Prostate gland (tissue), 2 donors: ENCODE measurements at regions not wholly inside any gene's neighbourhood (a gene's known extent, or its start where the extent isn't known, plus 50 kb on each side); places are given as distances from the start of the nearest gene placed in this dataset.

ENCODE experiments used
- POLR2A ChIP-seq: fragments of 450-650 bp; IDR thresholded peaks from one replicate; pipeline ENCODE4 v1.6.1; 2016; ENCODE audit warnings: antibody characterized with exemption, mild to moderate bottlenecking
- POLR2AphosphoS5 ChIP-seq: sonication (generic); formaldehyde crosslinking; IDR thresholded peaks from one replicate; pipeline ENCODE4 v1.6.1; 2017; ENCODE audit warnings: antibody characterized with exemption
- TF ChIP-seq, protein P1 (sequence below), 4 experiments: fragments of 200-600 bp in 2 of 4; fragments of 450-650 bp in 2 of 4; sonication (generic) in 2 of 4; IDR thresholded peaks; 1 replicate in 3 of 4; 2 replicates in 1 of 4; pipeline ENCODE4 v1.5.1; 2016 to 2019; ENCODE audit warnings: antibody characterized with exemption in 4 of 4, mild to moderate bottlenecking in 2 of 4, moderate library complexity in 2 of 4

DNA sequence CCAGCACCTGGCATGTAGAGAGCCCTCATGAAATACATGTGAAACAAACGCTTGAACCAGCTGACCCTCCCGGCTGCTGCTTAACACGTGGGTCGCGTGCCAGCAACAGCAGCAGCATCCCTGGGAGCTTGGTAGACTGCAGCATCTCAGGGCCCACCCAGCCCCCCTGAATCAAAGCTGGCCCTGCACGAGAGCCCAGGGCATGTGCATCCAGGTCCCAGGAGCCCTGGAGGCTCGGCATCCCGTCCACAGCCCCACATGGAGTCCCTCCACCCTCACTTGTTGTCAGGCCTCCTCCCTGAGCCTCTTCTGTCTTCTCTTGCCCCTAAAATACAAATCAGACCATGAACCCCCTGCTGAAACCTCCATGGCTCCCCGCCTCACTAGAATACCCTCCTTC lies 123.1 kb downstream of the MATN1 start:
- TF ChIP-seq, protein P1, sequence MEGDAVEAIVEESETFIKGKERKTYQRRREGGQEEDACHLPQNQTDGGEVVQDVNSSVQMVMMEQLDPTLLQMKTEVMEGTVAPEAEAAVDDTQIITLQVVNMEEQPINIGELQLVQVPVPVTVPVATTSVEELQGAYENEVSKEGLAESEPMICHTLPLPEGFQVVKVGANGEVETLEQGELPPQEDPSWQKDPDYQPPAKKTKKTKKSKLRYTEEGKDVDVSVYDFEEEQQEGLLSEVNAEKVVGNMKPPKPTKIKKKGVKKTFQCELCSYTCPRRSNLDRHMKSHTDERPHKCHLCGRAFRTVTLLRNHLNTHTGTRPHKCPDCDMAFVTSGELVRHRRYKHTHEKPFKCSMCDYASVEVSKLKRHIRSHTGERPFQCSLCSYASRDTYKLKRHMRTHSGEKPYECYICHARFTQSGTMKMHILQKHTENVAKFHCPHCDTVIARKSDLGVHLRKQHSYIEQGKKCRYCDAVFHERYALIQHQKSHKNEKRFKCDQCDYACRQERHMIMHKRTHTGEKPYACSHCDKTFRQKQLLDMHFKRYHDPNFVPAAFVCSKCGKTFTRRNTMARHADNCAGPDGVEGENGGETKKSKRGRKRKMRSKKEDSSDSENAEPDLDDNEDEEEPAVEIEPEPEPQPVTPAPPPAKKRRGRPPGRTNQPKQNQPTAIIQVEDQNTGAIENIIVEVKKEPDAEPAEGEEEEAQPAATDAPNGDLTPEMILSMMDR (IDR thresholded peaks at IDR 0.05), result no peak
- TF ChIP-seq POLR2A (no peak), POLR2AphosphoS5 (no peak)
